Left lung (tissue), 4 donors: ENCODE measurements at regions not wholly inside any gene's neighbourhood (a gene's known extent, or its start where the extent isn't known, plus 50 kb on each side); places are given as distances from the start of the nearest gene placed in this dataset.

ENCODE experiments used
- ATAC-seq: fragments of 200-7000 bp; cut with Tn5 transposase; one replicate; pipeline ENCODE4 v1.9.1; 2020; ENCODE audit warnings: moderate library complexity
- DNase-seq, 4 donors: peaks; one replicate each; pipeline ENCODE4 v3.0.0-alpha.2; 2013 to 2020
- H3K27ac ChIP-seq, 2 donors: fragments of 200-600 bp; sonication (generic) in 1 of 2; one replicate each; pipeline versions ENCODE4 v1.5.0 to v1.8.0; 2020 to 2021
- H3K27me3 ChIP-seq, 2 donors: fragments of 200-600 bp; sonication (generic) in 1 of 2; one replicate each; pipeline versions ENCODE4 v1.5.0 to v1.8.0; 2020 to 2021
- H3K36me3 ChIP-seq, 2 donors: fragments of 200-600 bp; sonication (generic) in 1 of 2; one replicate each; pipeline versions ENCODE4 v1.5.0 to v1.8.0; 2020 to 2021
- H3K4me1 ChIP-seq, 2 donors: fragments of 200-600 bp; one replicate each; pipeline ENCODE4 v1.8.0; 2021
- H3K4me3 ChIP-seq, 2 donors: fragments of 200-600 bp; sonication (generic) in 1 of 2; one replicate each; pipeline versions ENCODE4 v1.5.0 to v1.8.0; 2020 to 2021; ENCODE audit warnings: mild to moderate bottlenecking in 1 of 2
- H3K9me3 ChIP-seq, 2 donors: fragments of 200-600 bp; sonication (generic) in 1 of 2; one replicate each; pipeline versions ENCODE4 v1.5.0 to v1.8.0; 2020 to 2021
- intact Hi-C, 2 donors: fragments of 100-400 bp; cut with DNase I; formaldehyde crosslinking; loops; one replicate each; pipeline versions ENCODE4 v1.11.2 to v1.14.2; 2022
- TF ChIP-seq, protein P1 (sequence below), 2 donors: fragments of 200-600 bp; sonication (generic) in 1 of 2; IDR thresholded peaks; one replicate each; pipeline versions ENCODE4 v1.5.0 to v1.8.0; 2021; ENCODE audit warnings: antibody characterized with exemption in 2 of 2
- donor health status: DM: no; HTN: yes; CAD: no.
- donor health status: DM: no; HTN: no; CAD: no.

DNA sequence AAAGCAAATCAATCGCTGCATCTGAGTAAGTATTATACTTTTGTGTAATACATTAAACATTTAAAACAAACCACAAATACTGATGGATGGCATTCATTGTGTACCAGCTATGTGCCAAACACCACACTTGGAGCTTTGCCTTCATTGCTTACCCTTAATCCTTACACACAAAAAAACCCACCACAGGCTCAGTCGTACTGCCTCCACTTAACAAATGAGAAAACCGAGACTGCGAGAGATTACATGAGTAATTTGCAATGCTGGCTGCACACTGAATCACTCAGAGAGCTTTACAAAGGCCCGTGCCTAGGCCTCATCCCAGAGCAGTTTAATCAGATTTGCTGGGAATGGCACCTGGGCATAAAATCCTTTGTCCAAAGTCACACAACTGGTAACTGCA, 130.5 kb downstream of the EDN1 start:
- TF ChIP-seq, protein P1, sequence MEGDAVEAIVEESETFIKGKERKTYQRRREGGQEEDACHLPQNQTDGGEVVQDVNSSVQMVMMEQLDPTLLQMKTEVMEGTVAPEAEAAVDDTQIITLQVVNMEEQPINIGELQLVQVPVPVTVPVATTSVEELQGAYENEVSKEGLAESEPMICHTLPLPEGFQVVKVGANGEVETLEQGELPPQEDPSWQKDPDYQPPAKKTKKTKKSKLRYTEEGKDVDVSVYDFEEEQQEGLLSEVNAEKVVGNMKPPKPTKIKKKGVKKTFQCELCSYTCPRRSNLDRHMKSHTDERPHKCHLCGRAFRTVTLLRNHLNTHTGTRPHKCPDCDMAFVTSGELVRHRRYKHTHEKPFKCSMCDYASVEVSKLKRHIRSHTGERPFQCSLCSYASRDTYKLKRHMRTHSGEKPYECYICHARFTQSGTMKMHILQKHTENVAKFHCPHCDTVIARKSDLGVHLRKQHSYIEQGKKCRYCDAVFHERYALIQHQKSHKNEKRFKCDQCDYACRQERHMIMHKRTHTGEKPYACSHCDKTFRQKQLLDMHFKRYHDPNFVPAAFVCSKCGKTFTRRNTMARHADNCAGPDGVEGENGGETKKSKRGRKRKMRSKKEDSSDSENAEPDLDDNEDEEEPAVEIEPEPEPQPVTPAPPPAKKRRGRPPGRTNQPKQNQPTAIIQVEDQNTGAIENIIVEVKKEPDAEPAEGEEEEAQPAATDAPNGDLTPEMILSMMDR (IDR thresholded peaks at IDR 0.05), result no peak
- ATAC-seq (peak; percentile 58), DNase-seq (peak in 1 of 4 donors; percentile 18)
- intact Hi-C loops, result no loop called here
- Histone ChIP-seq H3K4me3 (no peak overlapping the region), H3K27me3 (no peaks in the 10 kb centered on the region), H3K9me3 (peaks cover 0 to 8% of the 10 kb centered on the region in 2 donors), H3K36me3 (no peaks in the 10 kb centered on the region), H3K27ac (peak overlapping the region; percentile 46 to 58), H3K4me1 (peaks cover 0 to 3% of the 10 kb centered on the region in 2 donors)

DNA sequence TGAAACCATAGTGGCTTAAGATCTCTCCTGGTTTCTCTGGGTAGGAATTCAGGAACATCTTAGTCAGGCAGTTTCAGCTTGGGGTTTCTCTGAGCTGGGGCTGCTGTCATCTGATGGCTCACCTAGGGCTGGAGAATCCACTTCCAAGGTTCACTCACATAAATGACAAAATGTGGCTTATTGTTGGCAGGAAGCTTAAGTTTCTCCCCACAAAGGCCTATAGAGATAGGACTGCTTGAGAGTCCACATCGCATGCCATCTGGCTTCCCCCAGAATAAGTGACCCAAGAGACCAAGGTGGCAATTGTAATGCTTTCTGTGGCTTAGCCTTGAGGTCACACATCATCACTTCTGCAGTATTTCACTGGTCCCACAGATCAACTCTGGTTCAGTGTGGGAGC, 131.4 kb downstream of the EDN1 start:
- no peak overlapping the region for H3K27ac ChIP-seq
- ATAC-seq, result no peak
- intact Hi-C loops, result no loop called here
- no peak overlapping the region for H3K4me3 ChIP-seq
- H3K9me3 ChIP-seq, result peaks cover 0 to 8% of the 10 kb centered on the region in 2 donors
- H3K4me1 ChIP-seq, result peaks cover 0 to 3% of the 10 kb centered on the region in 2 donors
- H3K27me3 ChIP-seq, result no peaks in the 10 kb centered on the region
- TF ChIP-seq, protein P1 (IDR thresholded peaks at IDR 0.05), result no peak
- DNase-seq, result no peak
- no peaks in the 10 kb centered on the region for H3K36me3 ChIP-seq

- Histone ChIP-seq H3K27me3 (no peaks in the 10 kb centered on the region), H3K4me1 (peaks cover 0 to 3% of the 10 kb centered on the region in 2 donors), H3K4me3 (no peak overlapping the region), H3K9me3 (peaks cover 0 to 8% of the 10 kb centered on the region in 2 donors), H3K27ac (no peak overlapping the region), H3K36me3 (no peaks in the 10 kb centered on the region)
- intact Hi-C loops, result no loop called here
- TF ChIP-seq, protein P1 (IDR thresholded peaks at IDR 0.05), result no peak
- ATAC-seq (no peak), DNase-seq (peak in 1 of 4 donors; percentile 11)
These were observed 132.7 kb downstream of the EDN1 start for GRCh38 chr6:12422848-12423247.

DNA sequence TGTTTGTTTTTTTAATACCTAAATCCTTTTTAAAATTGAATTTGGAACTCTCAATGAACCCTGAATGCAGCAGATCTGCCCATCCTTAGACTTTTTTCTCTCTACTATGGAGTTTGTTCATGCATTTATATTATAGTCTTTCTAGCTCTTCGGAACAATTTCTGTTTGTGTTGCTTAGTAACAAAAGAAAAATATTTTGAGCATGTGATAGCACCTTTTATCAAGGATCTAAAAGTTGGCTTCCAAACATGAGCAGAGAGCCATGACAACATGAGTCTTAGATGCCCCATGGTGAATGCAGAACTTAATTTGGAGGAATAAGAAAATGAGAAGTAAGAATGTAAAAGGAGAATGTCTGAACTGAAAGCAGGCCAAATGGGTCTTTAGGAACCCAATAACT, 133.7 kb downstream of the EDN1 start:
- no peaks in the 10 kb centered on the region for H3K36me3 ChIP-seq
- no peak for ATAC-seq
- H3K27me3 ChIP-seq, result no peaks in the 10 kb centered on the region
- H3K9me3 ChIP-seq, result peaks cover 0 to 2% of the 10 kb centered on the region in 2 donors
- no peak overlapping the region for H3K4me3 ChIP-seq
- H3K27ac ChIP-seq, result no peak overlapping the region
- peaks cover 0 to 3% of the 10 kb centered on the region in 2 donors for H3K4me1 ChIP-seq
- no peak for DNase-seq
- TF ChIP-seq, protein P1 (IDR thresholded peaks at IDR 0.05), result no peak
- intact Hi-C loops, result no loop called here

DNA sequence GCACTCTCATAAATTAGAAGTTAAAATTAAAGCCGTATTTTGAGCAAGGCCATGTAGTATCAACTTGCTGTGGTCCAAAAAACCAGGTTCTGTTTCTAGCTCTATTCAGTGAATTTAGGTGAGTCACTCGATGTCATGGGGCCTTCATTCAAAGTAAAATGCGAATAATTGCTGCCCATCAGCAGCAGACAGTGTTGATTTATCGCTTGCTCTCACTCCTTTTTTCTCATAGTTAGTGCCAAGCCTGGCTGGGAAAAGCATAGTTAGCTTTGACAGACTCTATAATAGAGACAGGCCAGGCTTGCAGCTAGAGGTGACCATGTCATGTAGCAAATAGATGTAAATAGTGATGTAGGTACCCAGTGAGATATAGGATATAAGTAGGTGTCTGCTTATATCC, 136.0 kb downstream of the EDN1 start:
- no peak for DNase-seq

More for the DNA sequence above, 136.0 kb downstream of the EDN1 start:
- no peak overlapping the region for H3K4me3 ChIP-seq
- intact Hi-C loops, result no loop called here
- TF ChIP-seq, protein P1 (IDR thresholded peaks at IDR 0.05), result no peak
- no peaks in the 10 kb centered on the region for H3K9me3 ChIP-seq
- H3K27ac ChIP-seq, result no peak overlapping the region
- H3K36me3 ChIP-seq, result no peaks in the 10 kb centered on the region
- no peaks in the 10 kb centered on the region for H3K27me3 ChIP-seq
- no peaks in the 10 kb centered on the region for H3K4me1 ChIP-seq
- no peak for ATAC-seq
